Embryonic facial prominence (tissue), 1 donor: ENCODE measurements at regions not wholly inside any gene's neighbourhood (a gene's known extent, or its start where the extent isn't known, plus 50 kb on each side); places are given as distances from the start of the nearest gene placed in this dataset.
"Not testable (repeated sequence)": the region's sequence is repeated elsewhere in the genome, so short reads cannot be mapped to it uniquely, and the experiment has no call there.

Experiments used
- DNase-seq: peaks from one replicate; pipeline ENCODE4 v3.0.0-alpha.2; 2016; ENCODE audit errors: extremely low spot score

- no peak for DNase-seq
Observed at GRCh38 chr6:1230689-1231605, 81.0 kb upstream of the FOXQ1 start.

- DNase-seq: no peak
Observed at GRCh38 chr6:1230281-1230680, 81.6 kb upstream of the FOXQ1 start.

GRCh38 chr6:1229808-1230207 is 82.1 kb upstream of the FOXQ1 start:
- no peak for DNase-seq

- no peak for DNase-seq
Observed at GRCh38 chr6:1229301-1229700, 82.6 kb upstream of the FOXQ1 start.

- no peak for DNase-seq
Observed at GRCh38 chr6:1228754-1229191, 83.1 kb upstream of the FOXQ1 start.

- DNase-seq: no peak
Observed at GRCh38 chr6:1227935-1228753, 83.8 kb upstream of the FOXQ1 start.

- DNase-seq: no peak
Observed at GRCh38 chr6:1227600-1227934, 84.3 kb upstream of the FOXQ1 start.

- no peak for DNase-seq
Observed at GRCh38 chr6:1226277-1227099, 85.4 kb upstream of the FOXQ1 start.

- DNase-seq: no peak
Observed at GRCh38 chr6:1224514-1224913, 87.4 kb upstream of the FOXQ1 start.

- DNase-seq: no peak
Observed at GRCh38 chr6:1222728-1223595, 88.9 kb upstream of the FOXQ1 start.

- no peak for DNase-seq
Observed at GRCh38 chr6:1217396-1217795, 94.5 kb upstream of the FOXQ1 start.

GRCh38 chr6:1216488-1216974 is 95.4 kb upstream of the FOXQ1 start:
- DNase-seq: no peak

- DNase-seq: no peak
Observed at GRCh38 chr6:1215884-1216487, 95.9 kb upstream of the FOXQ1 start.

- no peak for DNase-seq
Observed at GRCh38 chr6:1215023-1215422, 96.9 kb upstream of the FOXQ1 start.

- DNase-seq: no peak
Observed at GRCh38 chr6:1212919-1213318, 99.0 kb upstream of the FOXQ1 start.

GRCh38 chr6:1212138-1212537 is 99.8 kb upstream of the FOXQ1 start:
- not testable (repeated sequence) for DNase-seq

- not testable (repeated sequence) for DNase-seq
Observed at GRCh38 chr6:1210631-1211030, 101.3 kb upstream of the FOXQ1 start.

- no peak for DNase-seq
Observed at GRCh38 chr6:1208876-1209275, 103.0 kb upstream of the FOXQ1 start.

GRCh38 chr6:1203546-1203945 is 108.4 kb upstream of the FOXQ1 start:
- DNase-seq: no peak

GRCh38 chr6:1202201-1202600 is 109.7 kb upstream of the FOXQ1 start:
- no peak for DNase-seq
